WTC11 (cell line): ENCODE measurements at regions not wholly inside any gene's neighbourhood (a gene's known extent, or its start where the extent isn't known, plus 50 kb on each side); places are given as distances from the start of the nearest gene placed in this dataset.

Experiments
- ATAC-seq: fragments of 200-7000 bp; cut with Tn5 transposase; 2 replicates; pipeline ENCODE4 v1.10.0; 2021; ENCODE audit warnings: mild to moderate bottlenecking, moderate library complexity
- CTCF ChIA-PET: fragments of 300-600 bp; sonication (Branson Sonifier 250); formaldehyde crosslinking; loops from one replicate; lab custom pipeline; 2021; ENCODE audit warnings: antibody characterized with exemption; lab: Charles Lee
- POLR2A ChIA-PET: fragments of 350-600 bp; sonication (Branson Sonifier 250); formaldehyde crosslinking; loops from one replicate; lab custom pipeline; 2021; ENCODE audit warnings: antibody characterized with exemption; lab: Charles Lee
- DNase-seq: peaks from one replicate; pipeline ENCODE4 v3.0.0; 2021; ENCODE audit warnings: low spot score
- H3K27ac Mint-ChIP-seq: 2 replicates; pipeline ENCODE4 v1.8.0; 2021; ENCODE audit warnings: mixed read lengths
- H3K27me3 Mint-ChIP-seq: 2 replicates; pipeline ENCODE4 v1.8.0; 2021; ENCODE audit warnings: low read depth, mild to moderate bottlenecking, moderate library complexity, mixed read lengths
- H3K36me3 Mint-ChIP-seq: 2 replicates; pipeline ENCODE4 v1.8.0; 2021; ENCODE audit warnings: mixed read lengths
- H3K4me1 Mint-ChIP-seq: 2 replicates; pipeline ENCODE4 v1.8.0; 2022; ENCODE audit warnings: mixed read lengths
- H3K4me3 Mint-ChIP-seq: 2 replicates; pipeline ENCODE4 v1.8.0; 2021; ENCODE audit warnings: mild to moderate bottlenecking, moderate library complexity, mixed read lengths
- H3K9me3 Mint-ChIP-seq: 2 replicates; pipeline ENCODE4 v1.8.0; 2021; ENCODE audit warnings: mixed read lengths
- AFF4 ChIP-seq: sonication (generic); formaldehyde crosslinking; IDR thresholded peaks from 2 replicates; pipeline ENCODE4 v1.8.1; 2023; ENCODE audit warnings: mild to moderate bottlenecking, missing genetic modification reagents, borderline replicate concordance
- EMX1 ChIP-seq: fragments of 250-450 bp; sonication (Bioruptor Pico); IDR thresholded peaks from 2 replicates; pipeline ENCODE4 v1.8.0; 2021; ENCODE audit warnings: mild to moderate bottlenecking
- ERG ChIP-seq: fragments of 250-450 bp; sonication (Bioruptor Pico); IDR thresholded peaks from 2 replicates; pipeline ENCODE4 v1.8.0; 2021; ENCODE audit warnings: mild to moderate bottlenecking
- ETV6 ChIP-seq: sonication (generic); formaldehyde crosslinking; IDR thresholded peaks from 2 replicates; pipeline ENCODE4 v1.8.1; 2022; ENCODE audit warnings: mild to moderate bottlenecking, missing genetic modification reagents
- JAZF1 ChIP-seq: fragments of 250-450 bp; sonication (Bioruptor Pico); IDR thresholded peaks from 2 replicates; pipeline ENCODE4 v1.9.0; 2021; ENCODE audit warnings: moderate library complexity, mild to moderate bottlenecking, inconsistent platforms
- OVOL2 ChIP-seq: fragments of 250-450 bp; sonication (Bioruptor Pico); IDR thresholded peaks from 2 replicates; pipeline ENCODE4 v1.9.0; 2021; ENCODE audit warnings: mild to moderate bottlenecking, borderline replicate concordance
- TEAD4 ChIP-seq: sonication (generic); formaldehyde crosslinking; IDR thresholded peaks from 2 replicates; pipeline ENCODE4 v1.8.0; 2022; ENCODE audit warnings: mild to moderate bottlenecking, missing genetic modification reagents
- ZNF232 ChIP-seq: sonication (generic); formaldehyde crosslinking; IDR thresholded peaks from 2 replicates; pipeline ENCODE4 v1.8.0; 2022; ENCODE audit warnings: mild to moderate bottlenecking, missing genetic modification reagents
- ZNF263 ChIP-seq: sonication (generic); formaldehyde crosslinking; IDR thresholded peaks from 2 replicates; pipeline ENCODE4 v1.8.1; 2022; ENCODE audit warnings: low read depth, mild to moderate bottlenecking, moderate library complexity, missing genetic modification reagents
- ZNF416 ChIP-seq: fragments of 250-450 bp; sonication (Bioruptor Pico); IDR thresholded peaks from 2 replicates; pipeline ENCODE4 v1.9.0; 2021; ENCODE audit warnings: mild to moderate bottlenecking, inconsistent platforms
- ZNF425 ChIP-seq: fragments of 250-450 bp; sonication (Bioruptor Pico); conservative IDR thresholded peaks from 2 replicates; pipeline ENCODE4 v1.9.0; 2021; ENCODE audit warnings: mild to moderate bottlenecking
- ZNF671 ChIP-seq: fragments of 250-450 bp; sonication (Bioruptor Pico); IDR thresholded peaks from 2 replicates; pipeline ENCODE4 v1.8.0; 2021; ENCODE audit warnings: mild to moderate bottlenecking
- TF ChIP-seq, protein P1 (sequence below): sonication (generic); formaldehyde crosslinking; IDR thresholded peaks from 2 replicates; pipeline ENCODE4 v1.8.1; 2023; ENCODE audit warnings: mild to moderate bottlenecking, missing genetic modification reagents, moderate library complexity
- TF ChIP-seq, protein P2 (sequence below): fragments of 250-450 bp; sonication (Bioruptor Pico); IDR thresholded peaks from 2 replicates; pipeline ENCODE4 v1.9.0; 2021; ENCODE audit warnings: mild to moderate bottlenecking
- TF ChIP-seq, protein P3 (sequence below): sonication (generic); formaldehyde crosslinking; IDR thresholded peaks from 2 replicates; pipeline ENCODE4 v1.8.1; 2022; ENCODE audit warnings: mild to moderate bottlenecking, missing genetic modification reagents, moderate library complexity, borderline replicate concordance

- TF ChIP-seq AFF4 (CRISPR knock-in tag) (no peak), ETV6 (CRISPR knock-in tag) (no peak)
- TF ChIP-seq, protein P1, sequence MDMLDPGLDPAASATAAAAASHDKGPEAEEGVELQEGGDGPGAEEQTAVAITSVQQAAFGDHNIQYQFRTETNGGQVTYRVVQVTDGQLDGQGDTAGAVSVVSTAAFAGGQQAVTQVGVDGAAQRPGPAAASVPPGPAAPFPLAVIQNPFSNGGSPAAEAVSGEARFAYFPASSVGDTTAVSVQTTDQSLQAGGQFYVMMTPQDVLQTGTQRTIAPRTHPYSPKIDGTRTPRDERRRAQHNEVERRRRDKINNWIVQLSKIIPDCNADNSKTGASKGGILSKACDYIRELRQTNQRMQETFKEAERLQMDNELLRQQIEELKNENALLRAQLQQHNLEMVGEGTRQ (CRISPR knock-in tag), result no peak
These were observed 382.8 kb upstream of the POM121L12 start (continued) for GRCh38 chr7:52652621-52653020.

DNA sequence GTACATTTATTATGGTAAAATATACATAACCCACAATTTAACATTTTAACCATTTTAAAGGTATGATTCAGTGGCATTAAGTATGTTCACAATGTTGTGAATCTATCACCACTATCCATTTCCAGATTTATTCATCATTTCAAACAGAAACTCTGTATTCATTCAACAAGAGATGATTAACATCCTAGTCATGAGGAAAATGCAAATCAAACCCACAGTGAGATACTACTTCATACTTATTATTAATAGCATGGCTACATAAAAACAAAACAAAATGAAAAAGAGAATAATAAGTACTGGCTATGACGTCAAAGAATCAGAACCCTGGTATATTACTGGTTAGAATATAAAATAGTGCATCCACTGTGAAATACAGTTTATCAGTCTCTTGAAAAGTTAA lies 386.6 kb upstream of the POM121L12 start:
- ATAC-seq (no peak), DNase-seq (no peak)
- Mint-ChIP-seq H3K9me3 (peaks cover 4% of the 10 kb centered on the region), H3K4me3 (no peak overlapping the region), H3K4me1 (peaks cover 4% of the 10 kb centered on the region), H3K27ac (no peak overlapping the region), H3K27me3 (no peaks in the 10 kb centered on the region), H3K36me3 (no peaks in the 10 kb centered on the region)
- ChIA-PET CTCF (no interaction called here), POLR2A (no interaction called here)
- TF ChIP-seq ZNF232 (CRISPR knock-in tag) (no peak), TEAD4 (CRISPR knock-in tag) (no peak), EMX1 (CRISPR knock-in tag) (no peak), ZNF416 (no peak), OVOL2 (CRISPR knock-in tag) (no peak), ZNF425 (CRISPR knock-in tag) (no peak), ZNF671 (CRISPR knock-in tag) (no peak), ZNF263 (CRISPR knock-in tag) (no peak), ERG (CRISPR knock-in tag) (no peak), JAZF1 (no peak)
- TF ChIP-seq, protein P1 (CRISPR knock-in tag), result no peak
- TF ChIP-seq, protein P2, sequence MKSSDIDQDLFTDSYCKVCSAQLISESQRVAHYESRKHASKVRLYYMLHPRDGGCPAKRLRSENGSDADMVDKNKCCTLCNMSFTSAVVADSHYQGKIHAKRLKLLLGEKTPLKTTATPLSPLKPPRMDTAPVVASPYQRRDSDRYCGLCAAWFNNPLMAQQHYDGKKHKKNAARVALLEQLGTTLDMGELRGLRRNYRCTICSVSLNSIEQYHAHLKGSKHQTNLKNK (CRISPR knock-in tag), result no peak
- TF ChIP-seq, protein P3, sequence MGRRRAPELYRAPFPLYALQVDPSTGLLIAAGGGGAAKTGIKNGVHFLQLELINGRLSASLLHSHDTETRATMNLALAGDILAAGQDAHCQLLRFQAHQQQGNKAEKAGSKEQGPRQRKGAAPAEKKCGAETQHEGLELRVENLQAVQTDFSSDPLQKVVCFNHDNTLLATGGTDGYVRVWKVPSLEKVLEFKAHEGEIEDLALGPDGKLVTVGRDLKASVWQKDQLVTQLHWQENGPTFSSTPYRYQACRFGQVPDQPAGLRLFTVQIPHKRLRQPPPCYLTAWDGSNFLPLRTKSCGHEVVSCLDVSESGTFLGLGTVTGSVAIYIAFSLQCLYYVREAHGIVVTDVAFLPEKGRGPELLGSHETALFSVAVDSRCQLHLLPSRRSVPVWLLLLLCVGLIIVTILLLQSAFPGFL (CRISPR knock-in tag), result no peak
